ENCODE measurements at regions not wholly inside any gene's neighbourhood (a gene's known extent, or its start where the extent isn't known, plus 50 kb on each side); places are given as distances from the start of the nearest gene placed in this dataset.

DNA sequence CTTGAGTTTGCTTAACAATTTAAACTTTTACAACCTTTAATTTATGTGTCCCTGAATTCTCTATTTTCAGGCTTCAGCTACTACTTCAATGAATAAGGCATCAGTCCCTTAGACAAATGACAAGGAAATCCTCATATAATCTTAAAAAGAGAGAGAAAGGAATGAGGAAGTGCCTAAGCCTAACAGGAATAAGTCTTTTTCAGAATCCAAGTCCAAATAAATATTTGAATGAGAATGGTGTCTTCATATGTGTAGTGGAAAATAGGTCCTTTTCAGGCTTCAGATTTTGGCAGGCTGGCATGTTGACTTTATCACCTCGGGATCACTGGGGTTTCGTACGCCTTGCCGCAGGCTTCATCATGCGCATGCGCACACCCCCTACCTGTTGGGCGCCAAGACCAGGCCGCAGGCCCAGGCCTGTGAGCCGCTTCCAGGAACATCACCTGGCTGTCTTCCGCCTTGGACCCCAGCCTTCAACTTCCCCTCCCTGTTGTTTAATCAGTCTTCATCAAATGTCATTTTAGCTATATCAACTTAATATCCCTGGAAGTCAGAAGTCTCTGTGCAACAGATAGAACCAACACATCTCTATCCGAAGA is 334.5 kb downstream of the SOX2 start:
- TF ChIP-seq, protein P1, sequence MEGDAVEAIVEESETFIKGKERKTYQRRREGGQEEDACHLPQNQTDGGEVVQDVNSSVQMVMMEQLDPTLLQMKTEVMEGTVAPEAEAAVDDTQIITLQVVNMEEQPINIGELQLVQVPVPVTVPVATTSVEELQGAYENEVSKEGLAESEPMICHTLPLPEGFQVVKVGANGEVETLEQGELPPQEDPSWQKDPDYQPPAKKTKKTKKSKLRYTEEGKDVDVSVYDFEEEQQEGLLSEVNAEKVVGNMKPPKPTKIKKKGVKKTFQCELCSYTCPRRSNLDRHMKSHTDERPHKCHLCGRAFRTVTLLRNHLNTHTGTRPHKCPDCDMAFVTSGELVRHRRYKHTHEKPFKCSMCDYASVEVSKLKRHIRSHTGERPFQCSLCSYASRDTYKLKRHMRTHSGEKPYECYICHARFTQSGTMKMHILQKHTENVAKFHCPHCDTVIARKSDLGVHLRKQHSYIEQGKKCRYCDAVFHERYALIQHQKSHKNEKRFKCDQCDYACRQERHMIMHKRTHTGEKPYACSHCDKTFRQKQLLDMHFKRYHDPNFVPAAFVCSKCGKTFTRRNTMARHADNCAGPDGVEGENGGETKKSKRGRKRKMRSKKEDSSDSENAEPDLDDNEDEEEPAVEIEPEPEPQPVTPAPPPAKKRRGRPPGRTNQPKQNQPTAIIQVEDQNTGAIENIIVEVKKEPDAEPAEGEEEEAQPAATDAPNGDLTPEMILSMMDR (IDR thresholded peaks at IDR 0.05; ENCODE audit: low read length), result no peak
- no peak for TF ChIP-seq EZH2 (IDR thresholded peaks at IDR 0.05; ENCODE audit: borderline replicate concordance, low read length)

Data from OCI-LY1 (cell line).